Right lobe of liver (tissue), 6 donors: ENCODE measurements at regions not wholly inside any gene's neighbourhood (a gene's known extent, or its start where the extent isn't known, plus 50 kb on each side); places are given as distances from the start of the nearest gene placed in this dataset.

Source experiments
- ATAC-seq, 4 donors: fragments of 200-7000 bp; cut with Tn5 transposase; one replicate each; pipeline ENCODE4 v1.9.1; 2020; ENCODE audit warnings: mild to moderate bottlenecking in 4 of 4, moderate library complexity in 4 of 4
- DNase-seq, 3 donors: peaks; one replicate each; pipeline ENCODE4 v3.0.0-alpha.2; 2020
- H3K27ac ChIP-seq, 3 donors: fragments of 200-600 bp; one replicate each; pipeline ENCODE4 v1.8.0; 2022
- H3K27me3 ChIP-seq, 2 donors: fragments of 200-600 bp; one replicate each; pipeline ENCODE4 v1.8.0; 2022
- H3K36me3 ChIP-seq, 4 donors: fragments of 200-600 bp; sonication (generic) in 1 of 4; one replicate each; pipeline versions ENCODE4 v1.5.1 to v1.8.0; 2017 to 2022; ENCODE audit warnings: control low read depth in 1 of 4
- H3K4me1 ChIP-seq, 4 donors: fragments of 200-600 bp; sonication (generic) in 1 of 4; one replicate each; pipeline versions ENCODE4 v1.5.1 to v1.8.0; 2017 to 2022; ENCODE audit warnings: control low read depth in 1 of 4
- H3K4me3 ChIP-seq, 3 donors: fragments of 200-600 bp; one replicate each; pipeline ENCODE4 v1.8.0; 2022
- H3K9me3 ChIP-seq, 4 donors: fragments of 200-600 bp; sonication (generic) in 1 of 4; one replicate each; pipeline versions ENCODE4 v1.5.1 to v1.8.0; 2017 to 2022; ENCODE audit warnings: control low read depth in 1 of 4
- POLR2A ChIP-seq: fragments of 450-650 bp; IDR thresholded peaks from one replicate; pipeline ENCODE4 v1.6.1; 2017; ENCODE audit warnings: antibody characterized with exemption, mild to moderate bottlenecking
- WGBS: methylation state at CpG from one replicate; pipeline ENCODE4 v1.1.6; 2018; ENCODE audit warnings: low coverage, low lambda C conversion rate; ENCODE audit not compliant: insufficient coverage; ENCODE audit errors: missing lambda C conversion rate; 5-methylcytosine and 5-hydroxymethylcytosine counted together
- intact Hi-C, 2 donors: fragments of 100-400 bp; cut with DNase I; formaldehyde crosslinking; loops; one replicate each; pipeline versions ENCODE4 v1.11.2 to v1.14.1; 2022
- TF ChIP-seq, protein P1 (sequence below), 4 donors: fragments of 200-600 bp in 3 of 4; fragments of 450-650 bp in 1 of 4; IDR thresholded peaks; one replicate each; pipeline versions ENCODE4 v1.5.1 to v1.8.0; 2016 to 2022; ENCODE audit warnings: antibody characterized with exemption in 4 of 4, mild to moderate bottlenecking in 2 of 4
- donor health status: DM: no; HTN: yes; CAD: no.
- donor health status: DM: no; HTN: no; CAD: no.
- donor health status: DM: no; HTN: no; CAD: no.
- donor health status: DM: no; HTN: yes; CAD: no.
- donor health status: DM: no; HTN: yes; CAD: no.

DNA sequence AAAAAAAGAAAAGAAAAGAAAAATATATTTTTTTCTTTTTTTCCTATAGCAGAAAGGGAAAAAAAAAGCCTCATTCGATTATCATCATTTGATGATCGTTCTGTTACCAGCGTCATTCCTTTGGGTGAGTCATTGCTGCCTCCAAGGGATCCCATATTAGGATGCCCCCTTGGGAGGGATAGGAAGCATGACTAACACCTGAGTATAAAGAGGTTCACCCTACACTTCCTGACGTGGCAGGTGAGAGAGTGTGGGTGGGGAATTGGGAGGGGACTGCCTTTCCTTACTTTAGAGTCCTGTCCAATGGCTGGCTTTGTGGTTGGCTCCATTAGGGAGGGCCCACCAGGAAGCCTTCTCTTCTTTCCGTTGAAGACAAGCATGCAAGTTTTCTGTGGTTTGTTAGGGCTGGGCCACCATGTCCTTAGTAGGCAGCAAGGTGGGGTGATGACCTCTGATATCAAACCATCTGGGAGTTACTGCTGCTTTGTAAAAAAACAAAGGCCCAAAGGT, 56.1 kb upstream of the FUT8 start:
- H3K4me3 ChIP-seq: no peak overlapping the region
- H3K9me3 ChIP-seq: no peaks in the 10 kb centered on the region
- intact Hi-C loops: no loop called here
- DNase-seq (no peak), ATAC-seq (no peak)
- 66% methylated on average over 4 of the region's 5 CpGs for WGBS
- H3K27me3 ChIP-seq: no peaks in the 10 kb centered on the region
- TF ChIP-seq, protein P1, sequence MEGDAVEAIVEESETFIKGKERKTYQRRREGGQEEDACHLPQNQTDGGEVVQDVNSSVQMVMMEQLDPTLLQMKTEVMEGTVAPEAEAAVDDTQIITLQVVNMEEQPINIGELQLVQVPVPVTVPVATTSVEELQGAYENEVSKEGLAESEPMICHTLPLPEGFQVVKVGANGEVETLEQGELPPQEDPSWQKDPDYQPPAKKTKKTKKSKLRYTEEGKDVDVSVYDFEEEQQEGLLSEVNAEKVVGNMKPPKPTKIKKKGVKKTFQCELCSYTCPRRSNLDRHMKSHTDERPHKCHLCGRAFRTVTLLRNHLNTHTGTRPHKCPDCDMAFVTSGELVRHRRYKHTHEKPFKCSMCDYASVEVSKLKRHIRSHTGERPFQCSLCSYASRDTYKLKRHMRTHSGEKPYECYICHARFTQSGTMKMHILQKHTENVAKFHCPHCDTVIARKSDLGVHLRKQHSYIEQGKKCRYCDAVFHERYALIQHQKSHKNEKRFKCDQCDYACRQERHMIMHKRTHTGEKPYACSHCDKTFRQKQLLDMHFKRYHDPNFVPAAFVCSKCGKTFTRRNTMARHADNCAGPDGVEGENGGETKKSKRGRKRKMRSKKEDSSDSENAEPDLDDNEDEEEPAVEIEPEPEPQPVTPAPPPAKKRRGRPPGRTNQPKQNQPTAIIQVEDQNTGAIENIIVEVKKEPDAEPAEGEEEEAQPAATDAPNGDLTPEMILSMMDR (IDR thresholded peaks at IDR 0.05): no peak
- no peak for TF ChIP-seq POLR2A
- no peak overlapping the region for H3K27ac ChIP-seq
- H3K36me3 ChIP-seq: no peaks in the 10 kb centered on the region
- no peaks in the 10 kb centered on the region for H3K4me1 ChIP-seq

DNA sequence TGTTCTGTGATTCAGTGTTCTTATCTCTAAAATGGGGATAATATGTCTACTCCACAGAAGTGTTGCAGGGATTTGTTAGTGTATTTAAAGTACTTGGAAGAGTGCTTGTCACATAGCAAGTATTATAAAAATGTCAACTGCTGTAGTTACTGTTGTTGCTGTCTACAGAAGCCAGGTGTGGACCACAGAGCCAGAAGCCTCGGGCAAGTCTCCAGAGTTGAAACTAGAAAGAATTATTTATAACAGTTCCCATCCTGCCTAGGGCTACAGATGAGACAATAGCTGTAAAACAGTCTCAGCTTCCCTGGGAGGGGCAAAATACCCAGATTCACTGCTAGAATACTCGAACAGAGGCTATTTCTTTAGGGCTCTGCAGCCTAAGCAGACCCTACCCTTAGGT, 55.4 kb upstream of the FUT8 start:
- no peak for DNase-seq
- no peak for ATAC-seq
- no peaks in the 10 kb centered on the region for H3K36me3 ChIP-seq
- H3K4me1 ChIP-seq: no peaks in the 10 kb centered on the region
- no peak overlapping the region for H3K4me3 ChIP-seq
- no peak for TF ChIP-seq POLR2A
- TF ChIP-seq, protein P1 (IDR thresholded peaks at IDR 0.05): no peak
- H3K9me3 ChIP-seq: no peaks in the 10 kb centered on the region
- no peaks in the 10 kb centered on the region for H3K27me3 ChIP-seq
- H3K27ac ChIP-seq: no peak overlapping the region
- WGBS: 56% methylated on average over 1 of the region's 2 CpGs
- intact Hi-C loops: no loop called here

DNA sequence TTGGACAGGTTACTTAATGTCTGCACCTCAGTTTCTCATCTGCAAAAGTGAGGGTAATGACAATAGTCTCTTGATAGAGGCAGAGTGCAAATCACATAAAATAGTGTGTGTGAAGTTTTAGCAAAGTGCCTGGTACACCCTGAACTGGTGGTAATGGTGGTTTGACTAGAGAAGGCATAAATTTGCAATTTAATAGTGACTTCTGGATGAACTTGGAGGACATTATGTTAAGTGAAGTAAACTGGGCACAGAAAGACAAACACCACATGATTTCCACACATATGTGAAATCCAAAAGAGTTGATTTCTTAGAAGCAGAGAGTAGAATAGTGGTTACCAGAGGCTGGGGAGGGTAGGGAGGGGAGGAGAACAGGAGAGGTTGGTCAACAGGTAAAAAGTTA, 54.8 kb upstream of the FUT8 start:
- Histone ChIP-seq H3K27ac (no peak overlapping the region), H3K27me3 (no peaks in the 10 kb centered on the region), H3K4me1 (no peaks in the 10 kb centered on the region), H3K4me3 (no peak overlapping the region), H3K36me3 (no peaks in the 10 kb centered on the region), H3K9me3 (no peaks in the 10 kb centered on the region)
- DNase-seq: no peak
- no peak for ATAC-seq
- TF ChIP-seq POLR2A: no peak
- TF ChIP-seq, protein P1 (IDR thresholded peaks at IDR 0.05): no peak
- intact Hi-C loops: no loop called here

DNA sequence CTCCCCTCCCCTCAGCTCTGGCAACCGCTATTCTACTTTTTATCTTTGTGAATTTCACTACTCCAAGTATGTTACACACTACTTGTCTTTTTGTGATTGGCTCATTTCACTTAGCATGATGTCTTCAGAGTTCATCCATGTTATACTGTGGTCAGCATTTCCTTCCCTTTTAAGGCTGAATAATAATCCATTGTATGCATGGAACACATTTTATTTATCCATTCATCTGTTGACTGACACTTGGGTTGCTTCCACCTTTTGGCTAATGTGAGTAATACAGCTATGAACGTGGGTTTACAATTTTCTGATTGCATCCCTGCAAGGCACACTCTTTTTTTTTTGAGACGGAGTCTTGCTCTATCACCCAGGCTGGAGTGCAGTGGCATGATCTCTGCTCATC, 53.0 kb upstream of the FUT8 start:
- Histone ChIP-seq H3K27me3 (no peaks in the 10 kb centered on the region), H3K9me3 (no peaks in the 10 kb centered on the region), H3K4me1 (no peaks in the 10 kb centered on the region), H3K36me3 (no peaks in the 10 kb centered on the region), H3K27ac (no peak overlapping the region), H3K4me3 (no peak overlapping the region)
- TF ChIP-seq, protein P1 (IDR thresholded peaks at IDR 0.05): no peak
- no peak for TF ChIP-seq POLR2A
- no peak for ATAC-seq
- intact Hi-C loops: no loop called here
- no peak for DNase-seq
- WGBS: 48% methylated on average over 3 of the region's 3 CpGs

DNA sequence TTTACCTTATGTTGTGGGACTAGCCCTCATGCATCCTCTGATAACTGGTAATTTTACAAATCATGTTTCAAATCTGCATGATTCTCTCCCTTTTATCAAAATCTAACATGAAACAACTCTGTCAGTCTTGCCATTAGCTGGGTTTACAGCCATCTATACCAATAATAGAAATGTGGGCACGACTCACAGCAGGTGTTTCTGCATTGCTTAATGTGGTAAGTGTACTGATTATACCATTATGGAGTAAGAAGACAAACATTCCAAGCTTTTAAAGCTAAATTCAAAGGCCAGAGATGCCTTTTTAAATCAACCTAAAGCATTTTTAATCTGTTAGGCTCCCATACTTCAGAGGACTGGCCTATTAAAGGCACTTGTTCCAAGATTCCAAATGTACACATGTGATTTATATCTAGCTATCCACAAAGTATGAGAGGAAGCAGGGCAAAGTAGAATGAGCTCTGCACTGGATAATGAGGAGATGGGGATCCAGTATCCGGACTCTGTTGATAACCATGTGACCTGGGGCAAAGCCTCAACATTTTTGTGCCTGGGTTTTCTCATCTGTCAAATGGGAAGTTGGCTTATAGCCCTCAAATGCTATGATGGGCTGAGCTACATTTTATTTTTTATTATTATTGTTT, 52.3 kb upstream of the FUT8 start:
- no peak overlapping the region for H3K27ac ChIP-seq
- no peaks in the 10 kb centered on the region for H3K27me3 ChIP-seq
- intact Hi-C loops: no loop called here
- TF ChIP-seq, protein P1 (IDR thresholded peaks at IDR 0.05): no peak
- no peak for TF ChIP-seq POLR2A
- 64% methylated on average over 2 of the region's 2 CpGs for WGBS
- no peaks in the 10 kb centered on the region for H3K36me3 ChIP-seq
- H3K4me1 ChIP-seq: no peaks in the 10 kb centered on the region
- ATAC-seq (no peak), DNase-seq (no peak)
- no peak overlapping the region for H3K4me3 ChIP-seq
- H3K9me3 ChIP-seq: no peaks in the 10 kb centered on the region
